Skeletal muscle cell (primary cell): ENCODE measurements at regions not wholly inside any gene's neighbourhood (a gene's known extent, or its start where the extent isn't known, plus 50 kb on each side); places are given as distances from the start of the nearest gene placed in this dataset.
"Not testable (repeated sequence)": the region's sequence is repeated elsewhere in the genome, so short reads cannot be mapped to it uniquely, and the experiment has no call there.

Source experiments
- DNase-seq: peaks from one replicate; pipeline ENCODE4 v3.0.0-alpha.2; 2010; ENCODE audit warnings: low read depth
- H3K4me3 ChIP-seq: 2 replicates; pipeline ENCODE4 v1.5.1; 2011; ENCODE audit warnings: low read depth, mild to moderate bottlenecking, control low read depth, low read length, moderate library complexity

GRCh38 chr17:33534087-33534486, 241.0 kb upstream of the ASIC2 start:
- DNase-seq, result no peak
- H3K4me3 ChIP-seq, result no peak overlapping the region

- no peak for DNase-seq
Measured at GRCh38 chr17:33545124-33545523, 252.0 kb upstream of the ASIC2 start.

GRCh38 chr17:33550261-33550660, 257.2 kb upstream of the ASIC2 start:
- H3K4me3 ChIP-seq, result no peak overlapping the region
- DNase-seq, result no peak

More at GRCh38 chr17:33545124-33545523, 252.0 kb upstream of the ASIC2 start:
- no peak overlapping the region for H3K4me3 ChIP-seq

GRCh38 chr17:33551075-33551474, 258.0 kb upstream of the ASIC2 start:
- no peak overlapping the region for H3K4me3 ChIP-seq
- no peak for DNase-seq

- H3K4me3 ChIP-seq, result no peak overlapping the region
- no peak for DNase-seq
Measured at GRCh38 chr17:33551911-33552310, 258.8 kb upstream of the ASIC2 start.

- DNase-seq, result no peak
- no peak overlapping the region for H3K4me3 ChIP-seq
Measured at GRCh38 chr17:33560165-33560564, 267.1 kb upstream of the ASIC2 start.

- H3K4me3 ChIP-seq, result no peak overlapping the region
- DNase-seq, result no peak
Measured at GRCh38 chr17:33560871-33561270, 267.8 kb upstream of the ASIC2 start.

GRCh38 chr17:33561569-33562334, 268.7 kb upstream of the ASIC2 start:
- no peak overlapping the region for H3K4me3 ChIP-seq
- no peak for DNase-seq

- DNase-seq, result no peak
- no peak overlapping the region for H3K4me3 ChIP-seq
Measured at GRCh38 chr17:33562792-33563191, 269.7 kb upstream of the ASIC2 start.

GRCh38 chr17:33564146-33564545, 271.1 kb upstream of the ASIC2 start:
- no peak overlapping the region for H3K4me3 ChIP-seq
- DNase-seq, result no peak

- DNase-seq, result no peak
- H3K4me3 ChIP-seq, result no peak overlapping the region
Measured at GRCh38 chr17:33567223-33567622, 274.1 kb upstream of the ASIC2 start.

GRCh38 chr17:33572615-33573014, 279.5 kb upstream of the ASIC2 start:
- no peak overlapping the region for H3K4me3 ChIP-seq

GRCh38 chr17:33574942-33575445, 281.9 kb upstream of the ASIC2 start:
- DNase-seq, result no peak
- H3K4me3 ChIP-seq, result no peak overlapping the region

More at GRCh38 chr17:33572615-33573014, 279.5 kb upstream of the ASIC2 start:
- no peak for DNase-seq

GRCh38 chr17:33579740-33580139, 286.6 kb upstream of the ASIC2 start:
- H3K4me3 ChIP-seq, DNase-seq: not testable (repeated sequence)

- H3K4me3 ChIP-seq, result no peak overlapping the region
- no peak for DNase-seq
Measured at GRCh38 chr17:33580215-33580614, 287.1 kb upstream of the ASIC2 start.

GRCh38 chr17:33582661-33583060, 289.6 kb upstream of the ASIC2 start:
- DNase-seq, result no peak
- no peak overlapping the region for H3K4me3 ChIP-seq

GRCh38 chr17:33583518-33584417, 290.7 kb upstream of the ASIC2 start:
- no peak for DNase-seq

GRCh38 chr17:33593991-33594390, 300.9 kb upstream of the ASIC2 start:
- no peak for DNase-seq
- no peak overlapping the region for H3K4me3 ChIP-seq

More at GRCh38 chr17:33583518-33584417, 290.7 kb upstream of the ASIC2 start:
- H3K4me3 ChIP-seq, result no peak overlapping the region

- H3K4me3 ChIP-seq, result no peak overlapping the region
- no peak for DNase-seq
Measured at GRCh38 chr17:33595828-33596227, 302.7 kb upstream of the ASIC2 start.

- DNase-seq, result no peak
- no peak overlapping the region for H3K4me3 ChIP-seq
Measured at GRCh38 chr17:33596899-33597298, 303.8 kb upstream of the ASIC2 start.
